Mesodermal cell (in vitro differentiated cells): ENCODE measurements at regions not wholly inside any gene's neighbourhood (a gene's known extent, or its start where the extent isn't known, plus 50 kb on each side); places are given as distances from the start of the nearest gene placed in this dataset.

ENCODE experiments used
- H3K27ac ChIP-seq: 2 replicates; pipeline ENCODE4 v1.7.0; 2013; ENCODE audit warnings: mild to moderate bottlenecking, low read depth, low read length, moderate library complexity; ENCODE audit not compliant: severe bottlenecking
- H3K36me3 ChIP-seq: 2 replicates; pipeline ENCODE4 v1.7.1; 2013; ENCODE audit warnings: mild to moderate bottlenecking, low read length, moderate library complexity; ENCODE audit not compliant: control insufficient read depth, insufficient read depth
- H3K4me1 ChIP-seq: one replicate; pipeline ENCODE4 v1.7.1; 2013; ENCODE audit warnings: mild to moderate bottlenecking, low read length; ENCODE audit not compliant: insufficient read depth, control insufficient read depth, poor library complexity, severe bottlenecking
- H3K4me3 ChIP-seq: 2 replicates; pipeline ENCODE4 v1.7.0; 2013; ENCODE audit warnings: low read length, control low read depth, mild to moderate bottlenecking; ENCODE audit not compliant: insufficient read depth, poor library complexity, severe bottlenecking; ENCODE audit errors: extremely low read depth
- H3K9me3 ChIP-seq: 2 replicates; pipeline ENCODE4 v1.7.1; 2013; ENCODE audit warnings: mild to moderate bottlenecking, low read length, moderate library complexity; ENCODE audit not compliant: control insufficient read depth
- WGBS, 2 experiments: methylation state at CpG; one replicate each; pipeline ENCODE4 v1.1.5; 2013; ENCODE audit warnings: missing lambda C conversion rate in 2 of 2; ENCODE audit not compliant: insufficient coverage in 2 of 2; 5-methylcytosine and 5-hydroxymethylcytosine counted together

GRCh38 chr12:67182551-67182950 is 86.6 kb upstream of the CAND1 start:
- Histone ChIP-seq H3K36me3 (no peaks in the 10 kb centered on the region), H3K9me3 (no peaks in the 10 kb centered on the region), H3K27ac (no peak overlapping the region), H3K4me3 (no peak overlapping the region), H3K4me1 (no peaks in the 10 kb centered on the region)
- WGBS, 2 experiments = 83 to 100% methylated on average over 1 of the region's 2 CpGs

DNA sequence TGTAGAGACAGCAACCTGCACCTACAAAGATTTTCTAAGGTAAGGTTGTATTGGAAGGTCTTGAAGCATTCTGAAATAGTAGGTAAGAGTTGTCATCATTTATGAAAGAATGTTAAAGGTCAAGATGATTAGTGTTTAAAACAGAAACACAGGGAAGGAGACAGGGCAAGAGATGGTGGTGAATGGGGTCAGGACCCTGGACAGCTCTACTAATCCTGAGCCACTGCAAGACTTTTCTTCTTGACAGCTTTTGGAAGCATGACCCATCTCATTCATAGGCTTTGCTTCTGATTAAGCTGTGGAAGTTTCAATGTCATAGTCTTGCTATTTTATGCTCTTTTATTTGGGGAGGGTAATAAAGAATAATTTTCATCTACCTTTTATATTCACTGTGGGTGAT is 75.5 kb upstream of the CAND1 start:
- Histone ChIP-seq H3K36me3 (no peaks in the 10 kb centered on the region), H3K27ac (no peak overlapping the region), H3K9me3 (no peaks in the 10 kb centered on the region), H3K4me3 (no peak overlapping the region), H3K4me1 (no peaks in the 10 kb centered on the region)

DNA sequence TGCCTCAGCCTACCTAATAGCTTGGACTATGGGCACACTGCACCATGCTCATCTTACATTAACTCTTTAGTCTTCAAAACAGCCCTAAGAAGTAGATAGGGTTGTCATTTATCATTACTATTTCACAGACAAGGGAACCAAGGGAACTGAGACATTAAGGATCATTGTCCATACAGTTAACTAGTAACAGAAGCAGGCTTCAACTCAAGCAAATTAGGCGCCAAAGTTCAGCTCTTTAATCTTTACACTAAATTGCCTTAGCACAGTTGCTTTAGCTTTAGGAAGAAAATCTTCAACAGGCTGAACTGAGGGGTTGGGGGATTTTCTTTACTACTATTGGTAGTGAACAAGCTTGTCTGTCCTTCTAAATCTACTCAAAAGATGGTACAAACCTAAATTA is 68.8 kb upstream of the CAND1 start:
- no peaks in the 10 kb centered on the region for H3K36me3 ChIP-seq
- 0% methylated on average over 1 of the region's 1 CpG; no CpG with 5 or more reads in 1 of the 2 experiments for WGBS, 2 experiments
- H3K4me1 ChIP-seq = no peaks in the 10 kb centered on the region
- no peaks in the 10 kb centered on the region for H3K9me3 ChIP-seq
- no peak overlapping the region for H3K4me3 ChIP-seq
- H3K27ac ChIP-seq = no peak overlapping the region

DNA sequence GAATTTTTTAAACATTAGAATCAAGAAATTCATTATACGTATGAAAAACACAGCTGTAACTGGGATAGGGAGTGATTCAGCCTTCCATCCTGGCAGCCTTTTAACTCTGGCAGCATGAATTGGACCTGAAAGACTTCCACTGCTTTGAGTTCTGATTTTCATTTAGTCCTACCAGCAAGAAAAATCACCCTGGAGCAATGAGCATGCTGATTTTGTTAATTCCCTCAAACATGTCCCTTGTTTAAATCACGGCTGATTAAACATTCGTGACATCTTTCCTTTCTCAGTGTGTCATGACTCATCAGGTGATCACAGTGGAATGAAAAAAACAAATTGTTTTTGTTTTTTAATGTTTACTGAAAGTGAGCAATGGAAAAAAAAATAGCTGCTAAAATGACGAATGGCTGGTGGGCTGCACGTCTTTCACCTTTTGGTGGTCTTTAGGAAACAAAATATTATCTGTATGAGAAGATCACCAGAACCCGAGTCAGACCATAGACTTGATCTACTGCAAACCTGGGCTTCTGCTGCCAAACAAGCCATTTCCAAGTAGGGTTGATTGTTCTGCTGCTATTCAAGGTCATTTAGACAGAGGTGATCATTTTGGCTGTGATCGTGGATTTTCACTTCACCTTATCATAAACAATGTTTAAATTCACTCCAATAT is 67.0 kb upstream of the CAND1 start:
- no peak overlapping the region for H3K4me3 ChIP-seq
- WGBS, 2 experiments = 92 to 93% methylated on average over 4 to 5 of the region's 7 CpGs
- no peaks in the 10 kb centered on the region for H3K4me1 ChIP-seq
- H3K27ac ChIP-seq = no peak overlapping the region
- no peaks in the 10 kb centered on the region for H3K9me3 ChIP-seq
- no peaks in the 10 kb centered on the region for H3K36me3 ChIP-seq

DNA sequence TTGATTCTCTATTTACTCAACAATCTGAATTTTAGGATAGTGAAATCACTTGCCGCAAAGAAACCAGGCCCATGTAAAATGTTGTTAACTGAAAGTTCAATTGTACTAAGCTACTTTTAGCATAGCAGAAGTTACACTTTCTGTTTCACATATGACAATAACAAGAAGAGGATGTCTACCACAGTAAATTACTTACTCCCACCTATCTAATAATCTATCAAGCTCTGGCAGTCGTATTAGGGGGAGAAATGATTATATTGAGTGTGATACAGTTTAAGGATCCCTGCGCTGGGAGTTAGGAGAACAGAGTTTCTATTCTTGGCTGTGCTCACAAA is 66.5 kb upstream of the CAND1 start:
- no peaks in the 10 kb centered on the region for H3K9me3 ChIP-seq
- H3K4me3 ChIP-seq = no peak overlapping the region
- H3K27ac ChIP-seq = no peak overlapping the region
- 80 to 100% methylated on average over 1 of the region's 3 CpGs for WGBS, 2 experiments
- H3K36me3 ChIP-seq = no peaks in the 10 kb centered on the region
- no peaks in the 10 kb centered on the region for H3K4me1 ChIP-seq

GRCh38 chr12:67208281-67209067 is 60.7 kb upstream of the CAND1 start:
- WGBS, 2 experiments = 86% methylated on average over 1 to 8 of the region's 8 CpGs

DNA sequence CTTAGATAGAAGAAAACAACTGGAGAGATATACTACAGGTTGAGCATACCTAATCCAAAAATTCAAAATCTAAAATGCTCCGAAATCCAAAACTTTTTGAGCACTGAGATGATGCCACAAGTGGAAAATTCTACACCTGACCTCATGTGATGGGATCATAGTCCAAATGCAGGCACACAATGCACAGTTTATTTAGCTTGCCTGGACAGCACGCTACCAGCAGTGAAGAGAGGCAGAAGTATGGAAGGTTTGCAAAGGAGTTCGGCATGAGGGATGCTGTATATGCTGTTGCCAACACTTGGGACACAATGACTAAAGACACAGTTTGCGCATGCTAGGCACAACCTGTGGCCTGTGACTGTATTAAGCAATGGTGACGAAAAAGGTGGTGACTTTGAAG is 58.1 kb upstream of the CAND1 start:
- Histone ChIP-seq H3K9me3 (no peaks in the 10 kb centered on the region), H3K4me1 (no peaks in the 10 kb centered on the region), H3K36me3 (no peaks in the 10 kb centered on the region), H3K27ac (no peak overlapping the region), H3K4me3 (no peak overlapping the region)
- WGBS, 2 experiments = 76 to 88% methylated on average over 4 to 5 of the region's 5 CpGs

More at GRCh38 chr12:67208281-67209067, 60.7 kb upstream of the CAND1 start:
- Histone ChIP-seq H3K4me1 (no peaks in the 10 kb centered on the region), H3K9me3 (no peaks in the 10 kb centered on the region), H3K36me3 (no peaks in the 10 kb centered on the region), H3K27ac (no peak overlapping the region), H3K4me3 (no peak overlapping the region)

DNA sequence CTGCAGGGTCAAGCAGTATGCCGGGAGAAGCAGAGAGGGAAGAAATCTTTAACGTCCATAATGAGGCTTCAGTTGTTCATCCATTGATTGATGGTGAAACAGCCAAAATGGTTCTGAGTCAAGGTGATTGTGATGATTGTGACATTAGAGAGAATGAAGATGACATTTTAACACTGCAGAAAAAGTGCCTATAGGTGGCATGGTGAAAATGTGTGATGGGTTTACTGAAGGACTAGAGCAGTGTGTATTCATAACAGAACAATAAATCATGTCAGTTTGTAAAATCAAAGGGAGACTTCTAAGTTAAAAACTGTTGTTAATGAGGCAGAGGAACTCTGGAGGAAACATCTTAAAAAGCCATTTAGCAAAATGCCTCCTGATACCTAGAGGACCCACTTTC is 57.7 kb upstream of the CAND1 start:
- Histone ChIP-seq H3K4me1 (no peaks in the 10 kb centered on the region), H3K36me3 (no peaks in the 10 kb centered on the region), H3K4me3 (no peak overlapping the region), H3K9me3 (no peaks in the 10 kb centered on the region), H3K27ac (no peak overlapping the region)
- WGBS, 2 experiments = 71 to 74% methylated on average over 2 of the region's 2 CpGs

DNA sequence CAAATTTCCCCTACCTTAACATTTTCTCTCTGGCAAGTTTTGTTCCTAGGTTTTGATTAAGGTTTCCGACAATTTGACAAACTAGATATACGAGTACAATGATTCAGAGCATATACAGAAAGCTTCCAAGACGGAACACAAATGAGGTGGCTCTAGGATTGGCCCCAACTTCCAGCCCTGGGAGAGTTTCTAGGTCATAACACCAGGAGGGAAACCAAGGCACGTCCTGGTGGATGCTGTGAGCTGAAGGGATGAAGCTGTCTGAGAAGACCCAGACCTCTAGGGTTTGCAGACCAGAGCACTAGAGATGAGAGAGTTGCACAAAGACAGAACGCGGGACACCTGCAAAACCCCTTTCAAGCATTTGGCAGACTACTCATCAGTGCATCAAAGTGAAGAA is 51.5 kb upstream of the CAND1 start:
- H3K4me1 ChIP-seq = no peaks in the 10 kb centered on the region
- no peak overlapping the region for H3K4me3 ChIP-seq
- WGBS, 2 experiments = 79 to 89% methylated on average over 3 to 4 of the region's 6 CpGs
- H3K27ac ChIP-seq = no peak overlapping the region
- no peaks in the 10 kb centered on the region for H3K9me3 ChIP-seq
- no peaks in the 10 kb centered on the region for H3K36me3 ChIP-seq
